ENCODE measurements at regions not wholly inside any gene's neighbourhood (a gene's known extent, or its start where the extent isn't known, plus 50 kb on each side); places are given as distances from the start of the nearest gene placed in this dataset.
A peak's percentile ranks its signal among the peaks of the same experiment; 100 is the strongest.
"Not testable (repeated sequence)": the region's sequence is repeated elsewhere in the genome, so short reads cannot be mapped to it uniquely, and the experiment has no call there.

- Mint-ChIP-seq H3K4me1 (peaks cover 19% of the 10 kb centered on the region), H3K36me3 (ENCODE audit: low read depth) (no peaks in the 10 kb centered on the region), H3K27me3 (ENCODE audit: low read depth) (no peaks in the 10 kb centered on the region), H3K4me3 (no peak overlapping the region), H3K27ac (peak overlapping the region; percentile 28 to 88 (median 29)), H3K9me3 (no peaks in the 10 kb centered on the region)
- TF ChIP-seq CTCF (IDR thresholded peaks at IDR 0.05; ENCODE audit: unreplicated experiment in 3 of 3), result no peak
Observed at GRCh38 chr2:192978395-192978794, 783.7 kb upstream of the TMEFF2 start.

GRCh38 chr2:192971981-192972380, 777.2 kb upstream of the TMEFF2 start:
- Mint-ChIP-seq H3K4me3 (no peak overlapping the region), H3K9me3 (no peaks in the 10 kb centered on the region), H3K27me3 (ENCODE audit: low read depth) (no peaks in the 10 kb centered on the region), H3K27ac (no peak overlapping the region), H3K36me3 (ENCODE audit: low read depth) (no peaks in the 10 kb centered on the region), H3K4me1 (no peaks in the 10 kb centered on the region)
- no peak for TF ChIP-seq CTCF (IDR thresholded peaks at IDR 0.05; ENCODE audit: unreplicated experiment in 3 of 3)

GRCh38 chr2:192969055-192969454, 774.3 kb upstream of the TMEFF2 start:
- H3K9me3 Mint-ChIP-seq, result no peaks in the 10 kb centered on the region
- H3K4me3 Mint-ChIP-seq, result no peak overlapping the region
- H3K4me1 Mint-ChIP-seq, result no peaks in the 10 kb centered on the region
- H3K36me3 Mint-ChIP-seq (ENCODE audit: low read depth), result no peaks in the 10 kb centered on the region
- no peak overlapping the region for H3K27ac Mint-ChIP-seq
- no peak for TF ChIP-seq CTCF (IDR thresholded peaks at IDR 0.05; ENCODE audit: unreplicated experiment in 3 of 3)
- no peaks in the 10 kb centered on the region for H3K27me3 Mint-ChIP-seq (ENCODE audit: low read depth)

- Mint-ChIP-seq H3K4me3 (no peak overlapping the region), H3K4me1 (no peaks in the 10 kb centered on the region), H3K27ac (no peak overlapping the region), H3K27me3 (ENCODE audit: low read depth) (peaks cover 3% of the 10 kb centered on the region), H3K36me3 (ENCODE audit: low read depth) (no peaks in the 10 kb centered on the region), H3K9me3 (peaks cover 2% of the 10 kb centered on the region)
- TF ChIP-seq CTCF (IDR thresholded peaks at IDR 0.05; ENCODE audit: unreplicated experiment in 3 of 3), result no peak
Observed at GRCh38 chr2:192960945-192961344, 766.2 kb upstream of the TMEFF2 start.

GRCh38 chr2:192958615-192959014, 763.9 kb upstream of the TMEFF2 start:
- not testable (repeated sequence) for H3K4me1 Mint-ChIP-seq; H3K27me3 Mint-ChIP-seq (ENCODE audit: low read depth); H3K36me3 Mint-ChIP-seq (ENCODE audit: low read depth); H3K27ac Mint-ChIP-seq; H3K4me3 Mint-ChIP-seq; H3K9me3 Mint-ChIP-seq

GRCh38 chr2:192957425-192957824, 762.7 kb upstream of the TMEFF2 start:
- Mint-ChIP-seq H3K27ac (no peak overlapping the region), H3K9me3 (peaks cover 2% of the 10 kb centered on the region), H3K4me1 (no peaks in the 10 kb centered on the region)

More at GRCh38 chr2:192957425-192957824, 762.7 kb upstream of the TMEFF2 start:
- no peak for TF ChIP-seq CTCF (IDR thresholded peaks at IDR 0.05; ENCODE audit: unreplicated experiment in 3 of 3)
- H3K4me3 Mint-ChIP-seq, result no peak overlapping the region
- no peaks in the 10 kb centered on the region for H3K36me3 Mint-ChIP-seq (ENCODE audit: low read depth)
- peaks cover 3% of the 10 kb centered on the region for H3K27me3 Mint-ChIP-seq (ENCODE audit: low read depth)
